Skeletal muscle satellite cell (primary cell): ENCODE measurements at regions not wholly inside any gene's neighbourhood (a gene's known extent, or its start where the extent isn't known, plus 50 kb on each side); places are given as distances from the start of the nearest gene placed in this dataset.
"Not testable (repeated sequence)": the region's sequence is repeated elsewhere in the genome, so short reads cannot be mapped to it uniquely, and the experiment has no call there.

Source experiments
- H3K27me3 ChIP-seq: 2 replicates; pipeline ENCODE4 v1.7.0; 2013; ENCODE audit warnings: low read length; ENCODE audit not compliant: control insufficient read depth, insufficient read depth
- H3K36me3 ChIP-seq: 2 replicates; pipeline ENCODE4 v1.7.0; 2013; ENCODE audit warnings: mild to moderate bottlenecking, control low read depth, low read length; ENCODE audit not compliant: insufficient read depth
- H3K4me1 ChIP-seq: 2 replicates; pipeline ENCODE4 v1.7.0; 2013; ENCODE audit warnings: low read length; ENCODE audit not compliant: control insufficient read depth, insufficient read depth
- H3K4me2 ChIP-seq: 2 replicates; pipeline ENCODE4 v1.7.0; 2013; ENCODE audit warnings: mild to moderate bottlenecking, low read length
- H3K4me3 ChIP-seq: 2 replicates; pipeline ENCODE4 v1.7.0; 2013; ENCODE audit warnings: low read length
- H3K9ac ChIP-seq: 2 replicates; pipeline ENCODE4 v1.7.0; 2013; ENCODE audit warnings: mild to moderate bottlenecking, low read depth, low read length, moderate library complexity
- H3K9me3 ChIP-seq: replicated peaks from 2 replicates; pipeline ENCODE4 v1.7.0; 2013; ENCODE audit warnings: mild to moderate bottlenecking, control low read depth, low read length

GRCh38 chr1:83130886-83131691, 867.8 kb downstream of the TTLL7 start:
- no peak overlapping the region for H3K4me2 ChIP-seq
- no peaks in the 10 kb centered on the region for H3K9me3 ChIP-seq
- H3K4me3 ChIP-seq: no peak overlapping the region
- no peaks in the 10 kb centered on the region for H3K4me1 ChIP-seq
- no peaks in the 10 kb centered on the region for H3K36me3 ChIP-seq
- H3K27me3 ChIP-seq: no peaks in the 10 kb centered on the region
- H3K9ac ChIP-seq: no peak overlapping the region

GRCh38 chr1:83129107-83129506, 869.8 kb downstream of the TTLL7 start:
- Histone ChIP-seq H3K9ac (no peak overlapping the region), H3K4me1 (no peaks in the 10 kb centered on the region), H3K27me3 (no peaks in the 10 kb centered on the region), H3K4me2 (no peak overlapping the region), H3K36me3 (no peaks in the 10 kb centered on the region), H3K9me3 (no peaks in the 10 kb centered on the region), H3K4me3 (no peak overlapping the region)

GRCh38 chr1:83125456-83125855, 873.5 kb downstream of the TTLL7 start:
- Histone ChIP-seq H3K36me3 (no peaks in the 10 kb centered on the region), H3K9ac (no peak overlapping the region), H3K4me1 (no peaks in the 10 kb centered on the region), H3K4me2 (no peak overlapping the region), H3K4me3 (no peak overlapping the region), H3K27me3 (no peaks in the 10 kb centered on the region), H3K9me3 (no peaks in the 10 kb centered on the region)

GRCh38 chr1:83123019-83123418, 875.9 kb downstream of the TTLL7 start:
- Histone ChIP-seq H3K36me3 (no peaks in the 10 kb centered on the region), H3K9me3 (no peaks in the 10 kb centered on the region), H3K9ac (no peak overlapping the region), H3K27me3 (no peaks in the 10 kb centered on the region), H3K4me1 (no peaks in the 10 kb centered on the region), H3K4me3 (no peak overlapping the region), H3K4me2 (no peak overlapping the region)

GRCh38 chr1:83118472-83118871, 880.5 kb downstream of the TTLL7 start:
- H3K4me2 ChIP-seq: no peak overlapping the region
- no peak overlapping the region for H3K4me3 ChIP-seq
- H3K36me3 ChIP-seq: no peaks in the 10 kb centered on the region
- H3K27me3 ChIP-seq: no peaks in the 10 kb centered on the region
- H3K9ac ChIP-seq: no peak overlapping the region
- no peaks in the 10 kb centered on the region for H3K4me1 ChIP-seq
- no peaks in the 10 kb centered on the region for H3K9me3 ChIP-seq

GRCh38 chr1:83117030-83117429, 881.9 kb downstream of the TTLL7 start:
- H3K9ac ChIP-seq, H3K9me3 ChIP-seq, H3K36me3 ChIP-seq, H3K4me1 ChIP-seq, H3K4me3 ChIP-seq, H3K4me2 ChIP-seq, H3K27me3 ChIP-seq: not testable (repeated sequence)

- no peaks in the 10 kb centered on the region for H3K9me3 ChIP-seq
- no peaks in the 10 kb centered on the region for H3K36me3 ChIP-seq
- no peak overlapping the region for H3K9ac ChIP-seq
- H3K4me3 ChIP-seq: no peak overlapping the region
- H3K4me1 ChIP-seq: no peaks in the 10 kb centered on the region
- H3K27me3 ChIP-seq: no peaks in the 10 kb centered on the region
- no peak overlapping the region for H3K4me2 ChIP-seq
Measured at GRCh38 chr1:83115785-83116184, 883.1 kb downstream of the TTLL7 start.

- Histone ChIP-seq H3K4me2 (no peak overlapping the region), H3K4me1 (no peaks in the 10 kb centered on the region), H3K9me3 (no peaks in the 10 kb centered on the region), H3K4me3 (no peak overlapping the region), H3K36me3 (no peaks in the 10 kb centered on the region), H3K27me3 (no peaks in the 10 kb centered on the region), H3K9ac (no peak overlapping the region)
Measured at GRCh38 chr1:83114136-83114834, 884.6 kb downstream of the TTLL7 start.

- Histone ChIP-seq H3K4me3 (no peak overlapping the region), H3K9ac (no peak overlapping the region), H3K27me3 (no peaks in the 10 kb centered on the region), H3K36me3 (no peaks in the 10 kb centered on the region), H3K9me3 (no peaks in the 10 kb centered on the region), H3K4me2 (no peak overlapping the region), H3K4me1 (no peaks in the 10 kb centered on the region)
Measured at GRCh38 chr1:83113652-83114051, 885.3 kb downstream of the TTLL7 start.

- no peaks in the 10 kb centered on the region for H3K27me3 ChIP-seq
- H3K4me2 ChIP-seq: no peak overlapping the region
- no peaks in the 10 kb centered on the region for H3K4me1 ChIP-seq
- no peaks in the 10 kb centered on the region for H3K36me3 ChIP-seq
- no peak overlapping the region for H3K9ac ChIP-seq
- H3K4me3 ChIP-seq: no peak overlapping the region
- H3K9me3 ChIP-seq: no peaks in the 10 kb centered on the region
Measured at GRCh38 chr1:83112248-83112885, 886.6 kb downstream of the TTLL7 start.

- Histone ChIP-seq H3K36me3 (no peaks in the 10 kb centered on the region), H3K4me3 (no peak overlapping the region), H3K4me2 (no peak overlapping the region), H3K9me3 (no peaks in the 10 kb centered on the region), H3K27me3 (no peaks in the 10 kb centered on the region), H3K9ac (no peak overlapping the region), H3K4me1 (no peaks in the 10 kb centered on the region)
Measured at GRCh38 chr1:83110156-83110555, 888.8 kb downstream of the TTLL7 start.
